Ascending aorta (tissue), 2 donors: ENCODE measurements at regions not wholly inside any gene's neighbourhood (a gene's known extent, or its start where the extent isn't known, plus 50 kb on each side); places are given as distances from the start of the nearest gene placed in this dataset.

Source experiments
- DNase-seq, 2 donors: peaks; one replicate each; pipeline ENCODE4 v3.0.0-alpha.2; 2019; ENCODE audit warnings: low spot score in 2 of 2
- H3K27ac ChIP-seq, 2 donors: fragments of 200-600 bp; sonication (generic); one replicate each; pipeline ENCODE4 v1.5.1; 2016 to 2017; ENCODE audit warnings: mild to moderate bottlenecking in 1 of 2
- H3K27me3 ChIP-seq: fragments of 200-600 bp; sonication (generic); one replicate; pipeline ENCODE4 v1.5.1; 2017
- H3K36me3 ChIP-seq, 2 donors: fragments of 200-600 bp; sonication (generic); one replicate each; pipeline ENCODE4 v1.5.1; 2016
- H3K4me1 ChIP-seq, 2 donors: fragments of 200-600 bp; sonication (generic); one replicate each; pipeline ENCODE4 v1.5.1; 2016 to 2017; ENCODE audit warnings: mild to moderate bottlenecking in 1 of 2
- H3K4me3 ChIP-seq, 2 donors: fragments of 200-600 bp; sonication (generic); one replicate each; pipeline ENCODE4 v1.5.1; 2016 to 2017; ENCODE audit warnings: mild to moderate bottlenecking in 1 of 2
- H3K9me3 ChIP-seq, 2 donors: fragments of 200-600 bp; sonication (generic); one replicate each; pipeline ENCODE4 v1.5.1; 2016
- intact Hi-C: fragments of 100-400 bp; cut with DNase I; formaldehyde crosslinking; loops from one replicate; pipeline ENCODE4 v1.15.1; 2023
- TF ChIP-seq, protein P1 (sequence below), 3 experiments: fragments of 200-600 bp in 2 of 3; fragments of 450-650 bp in 1 of 3; sonication (generic) in 2 of 3; IDR thresholded peaks; one replicate each; pipeline ENCODE4 v1.5.1; 2016 to 2019; ENCODE audit warnings: antibody characterized with exemption in 3 of 3, mild to moderate bottlenecking in 1 of 3, moderate library complexity in 1 of 3

DNA sequence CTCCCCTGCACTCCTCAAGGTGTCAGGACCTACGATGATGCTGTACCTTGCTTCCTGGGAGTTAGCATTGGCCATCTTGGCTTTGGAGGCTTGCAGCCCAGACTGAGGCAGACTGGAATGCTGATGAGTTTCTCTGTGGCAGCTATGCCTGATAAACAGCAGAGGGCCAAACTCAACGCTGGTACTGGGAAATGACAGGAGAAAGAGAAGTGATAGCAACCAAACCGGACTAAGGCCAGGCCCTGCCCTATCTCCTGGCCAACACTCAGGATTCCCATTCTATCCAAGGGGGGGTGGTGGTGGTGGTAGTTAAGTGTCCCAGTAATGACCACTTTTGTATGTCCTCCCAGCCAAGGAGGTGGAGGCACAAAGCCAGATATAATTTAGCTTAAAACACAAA lies 90.0 kb upstream of the DTNBP1 start:
- TF ChIP-seq, protein P1, sequence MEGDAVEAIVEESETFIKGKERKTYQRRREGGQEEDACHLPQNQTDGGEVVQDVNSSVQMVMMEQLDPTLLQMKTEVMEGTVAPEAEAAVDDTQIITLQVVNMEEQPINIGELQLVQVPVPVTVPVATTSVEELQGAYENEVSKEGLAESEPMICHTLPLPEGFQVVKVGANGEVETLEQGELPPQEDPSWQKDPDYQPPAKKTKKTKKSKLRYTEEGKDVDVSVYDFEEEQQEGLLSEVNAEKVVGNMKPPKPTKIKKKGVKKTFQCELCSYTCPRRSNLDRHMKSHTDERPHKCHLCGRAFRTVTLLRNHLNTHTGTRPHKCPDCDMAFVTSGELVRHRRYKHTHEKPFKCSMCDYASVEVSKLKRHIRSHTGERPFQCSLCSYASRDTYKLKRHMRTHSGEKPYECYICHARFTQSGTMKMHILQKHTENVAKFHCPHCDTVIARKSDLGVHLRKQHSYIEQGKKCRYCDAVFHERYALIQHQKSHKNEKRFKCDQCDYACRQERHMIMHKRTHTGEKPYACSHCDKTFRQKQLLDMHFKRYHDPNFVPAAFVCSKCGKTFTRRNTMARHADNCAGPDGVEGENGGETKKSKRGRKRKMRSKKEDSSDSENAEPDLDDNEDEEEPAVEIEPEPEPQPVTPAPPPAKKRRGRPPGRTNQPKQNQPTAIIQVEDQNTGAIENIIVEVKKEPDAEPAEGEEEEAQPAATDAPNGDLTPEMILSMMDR (IDR thresholded peaks at IDR 0.05), result no peak
- no peak overlapping the region for H3K4me3 ChIP-seq
- H3K36me3 ChIP-seq, result no peaks in the 10 kb centered on the region
- no peak overlapping the region for H3K27ac ChIP-seq
- H3K27me3 ChIP-seq, result no peaks in the 10 kb centered on the region
- no peaks in the 10 kb centered on the region for H3K9me3 ChIP-seq
- no peak for DNase-seq
- H3K4me1 ChIP-seq, result no peaks in the 10 kb centered on the region
- intact Hi-C loops, result no loop called here

DNA sequence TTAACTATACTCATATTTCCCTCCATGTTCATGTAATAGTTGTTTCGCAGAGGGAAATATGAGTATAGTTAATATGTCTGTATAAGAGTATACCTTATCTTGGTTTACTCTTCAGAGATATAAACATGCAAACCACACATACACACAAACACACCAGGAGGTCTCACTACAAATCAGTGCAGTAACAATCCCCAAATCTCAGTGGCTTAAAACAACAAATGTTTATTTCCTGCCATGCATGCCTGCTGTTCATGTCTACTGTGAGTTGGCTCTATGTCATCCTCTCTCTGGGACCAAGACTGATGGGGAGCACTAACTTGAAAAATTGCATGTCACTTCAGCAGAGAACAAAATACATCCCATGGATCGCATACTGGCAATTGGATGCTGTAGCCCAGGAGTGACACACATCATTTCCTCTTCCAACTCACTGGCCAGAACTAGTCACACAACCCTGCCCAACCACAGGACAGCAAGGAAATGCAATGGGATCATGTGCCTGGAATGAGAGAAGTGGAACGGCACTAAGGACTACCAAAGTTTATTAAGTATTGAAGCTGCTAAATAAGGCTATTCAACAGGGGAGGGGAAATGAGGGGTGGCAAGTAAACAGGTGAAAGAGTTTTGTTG lies 89.0 kb upstream of the DTNBP1 start:
- Histone ChIP-seq H3K4me1 (no peaks in the 10 kb centered on the region), H3K36me3 (no peaks in the 10 kb centered on the region)
- intact Hi-C loops, result no loop called here

DNA sequence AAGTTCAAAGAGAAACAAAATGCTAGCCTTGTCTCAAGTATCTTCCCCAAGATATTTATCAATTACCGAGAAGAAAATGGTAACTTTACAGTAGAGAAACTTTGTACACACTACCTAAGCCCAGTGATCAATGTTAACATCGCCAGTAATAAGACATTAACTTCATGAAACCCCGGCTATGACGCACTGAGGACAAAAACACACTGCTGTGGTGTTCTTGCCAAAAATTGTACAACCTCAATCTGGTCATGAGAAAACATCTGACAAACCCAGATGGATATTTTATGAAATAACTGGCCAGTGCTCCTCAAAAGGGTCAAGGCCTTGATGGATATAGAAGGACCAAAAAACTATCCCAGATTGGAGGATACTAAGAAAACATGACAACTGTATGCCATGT lies 85.5 kb upstream of the DTNBP1 start:
- no peaks in the 10 kb centered on the region for H3K36me3 ChIP-seq
- H3K9me3 ChIP-seq, result no peaks in the 10 kb centered on the region
- no peak for DNase-seq
- intact Hi-C loops, result no loop called here
- no peak overlapping the region for H3K27ac ChIP-seq
- TF ChIP-seq, protein P1 (IDR thresholded peaks at IDR 0.05), result no peak
- H3K4me3 ChIP-seq, result no peak overlapping the region
- no peaks in the 10 kb centered on the region for H3K27me3 ChIP-seq
- no peaks in the 10 kb centered on the region for H3K4me1 ChIP-seq

More for the DNA sequence above, 89.0 kb upstream of the DTNBP1 start:
- no peak overlapping the region for H3K27ac ChIP-seq
- H3K4me3 ChIP-seq, result no peak overlapping the region
- TF ChIP-seq, protein P1 (IDR thresholded peaks at IDR 0.05), result no peak
- H3K9me3 ChIP-seq, result no peaks in the 10 kb centered on the region
- DNase-seq, result no peak
- no peaks in the 10 kb centered on the region for H3K27me3 ChIP-seq

DNA sequence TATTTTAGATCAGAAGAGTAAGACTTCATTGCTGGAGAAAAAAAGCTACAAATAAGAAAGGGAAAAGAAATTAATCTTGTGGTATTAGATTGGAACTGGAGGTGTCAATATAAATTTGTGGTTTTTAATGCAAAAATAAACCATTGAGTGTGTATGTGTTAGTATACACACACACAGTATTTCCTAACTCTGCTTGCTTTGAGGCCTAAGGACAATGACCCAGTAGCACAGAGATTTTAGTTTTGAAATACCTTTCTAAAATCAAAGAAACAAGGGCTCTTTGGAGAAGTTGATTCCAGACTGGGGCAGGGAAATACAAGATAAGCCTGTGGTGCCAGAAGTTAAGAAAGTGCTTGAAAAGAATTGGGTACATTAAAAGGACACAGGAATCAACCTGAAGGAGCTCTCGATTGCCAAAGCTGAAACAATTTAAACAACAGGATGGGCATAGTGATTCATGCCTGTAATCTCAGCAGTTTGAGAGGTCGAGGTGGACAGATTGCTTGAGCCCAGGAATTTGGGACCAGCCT lies 84.6 kb upstream of the DTNBP1 start:
- no peak for DNase-seq
- intact Hi-C loops, result no loop called here

DNA sequence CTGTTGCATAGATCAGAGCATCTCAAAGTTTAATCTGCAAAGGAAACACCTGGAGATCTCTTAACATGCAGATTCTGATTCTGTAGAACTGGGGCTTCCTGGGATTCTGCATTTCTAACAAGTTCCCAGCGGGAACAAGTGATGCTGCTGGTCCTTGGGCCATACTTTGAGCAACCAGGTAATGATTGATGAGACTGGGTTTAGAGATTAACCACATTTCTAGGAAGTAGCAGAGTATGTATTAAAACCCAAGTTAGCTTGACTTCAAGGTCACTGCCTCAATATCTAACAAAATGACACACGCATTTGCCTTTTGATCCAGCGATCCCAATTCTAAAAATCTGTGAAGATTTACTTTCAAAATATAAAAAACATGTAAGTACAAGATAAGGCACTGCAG lies 83.0 kb upstream of the DTNBP1 start:
- H3K9me3 ChIP-seq, result no peaks in the 10 kb centered on the region
- TF ChIP-seq, protein P1 (IDR thresholded peaks at IDR 0.05), result no peak
- no peaks in the 10 kb centered on the region for H3K27me3 ChIP-seq
- no peak for DNase-seq
- H3K36me3 ChIP-seq, result no peaks in the 10 kb centered on the region
- H3K4me3 ChIP-seq, result no peak overlapping the region
- intact Hi-C loops, result no loop called here
- H3K27ac ChIP-seq, result no peak overlapping the region
- H3K4me1 ChIP-seq, result no peaks in the 10 kb centered on the region

More for the DNA sequence above, 84.6 kb upstream of the DTNBP1 start:
- Histone ChIP-seq H3K27me3 (no peaks in the 10 kb centered on the region), H3K9me3 (no peaks in the 10 kb centered on the region), H3K27ac (no peak overlapping the region), H3K36me3 (no peaks in the 10 kb centered on the region), H3K4me3 (no peak overlapping the region), H3K4me1 (no peaks in the 10 kb centered on the region)
- TF ChIP-seq, protein P1 (IDR thresholded peaks at IDR 0.05), result no peak
